GM12874 (cell line): ENCODE measurements at regions not wholly inside any gene's neighbourhood (a gene's known extent, or its start where the extent isn't known, plus 50 kb on each side); places are given as distances from the start of the nearest gene placed in this dataset.

Experiments
- TF ChIP-seq, protein P1 (sequence below): IDR thresholded peaks from 2 replicates; pipeline ENCODE4 v1.5.1; 2011; ENCODE audit warnings: low read depth, mild to moderate bottlenecking, control low read depth, low read length, moderate library complexity; ENCODE audit not compliant: insufficient read depth

DNA sequence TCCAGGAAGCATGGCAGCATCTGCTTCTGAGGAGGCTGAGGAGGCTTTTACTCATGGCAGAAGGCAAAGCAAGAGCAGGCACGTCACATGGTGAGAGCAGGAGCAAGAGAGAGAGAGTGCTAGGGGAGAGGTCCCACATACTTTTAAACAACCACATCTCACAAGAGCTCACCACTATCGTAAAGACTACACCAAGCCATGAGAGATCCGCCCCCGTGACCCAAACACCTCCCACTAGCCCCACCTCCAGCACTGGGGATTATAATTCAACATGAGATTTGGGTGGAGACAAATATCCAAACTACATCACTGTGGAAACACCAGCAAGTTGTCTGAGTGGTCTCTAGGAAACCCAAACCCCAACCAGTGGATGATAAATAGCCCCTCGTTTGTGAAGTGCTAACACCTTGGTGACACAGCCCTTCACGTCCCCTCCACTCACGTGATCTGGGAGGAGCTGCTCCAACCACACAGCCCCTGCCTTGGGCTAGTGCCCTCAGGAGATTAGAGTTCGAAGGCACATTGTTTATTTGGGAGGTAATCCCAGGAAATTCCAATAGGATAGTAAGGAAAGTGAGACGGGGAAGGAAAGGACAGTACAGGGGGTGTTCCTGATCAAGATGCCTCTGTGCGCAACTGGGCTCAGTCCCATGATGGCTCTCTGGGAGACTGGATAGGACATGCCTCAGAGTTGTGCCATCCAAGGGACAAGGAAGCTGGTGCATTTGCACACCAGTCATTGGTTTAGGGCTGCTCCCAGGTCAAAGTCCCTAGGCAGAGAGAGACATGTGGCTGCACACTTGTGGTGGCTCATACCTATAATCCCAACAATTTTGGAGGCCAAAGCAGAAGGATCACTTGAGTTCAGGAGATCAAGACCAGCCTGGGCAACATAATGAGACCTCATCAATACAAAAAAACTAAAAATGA, 80.6 kb upstream of the CTNNB1 start:
- TF ChIP-seq, protein P1, sequence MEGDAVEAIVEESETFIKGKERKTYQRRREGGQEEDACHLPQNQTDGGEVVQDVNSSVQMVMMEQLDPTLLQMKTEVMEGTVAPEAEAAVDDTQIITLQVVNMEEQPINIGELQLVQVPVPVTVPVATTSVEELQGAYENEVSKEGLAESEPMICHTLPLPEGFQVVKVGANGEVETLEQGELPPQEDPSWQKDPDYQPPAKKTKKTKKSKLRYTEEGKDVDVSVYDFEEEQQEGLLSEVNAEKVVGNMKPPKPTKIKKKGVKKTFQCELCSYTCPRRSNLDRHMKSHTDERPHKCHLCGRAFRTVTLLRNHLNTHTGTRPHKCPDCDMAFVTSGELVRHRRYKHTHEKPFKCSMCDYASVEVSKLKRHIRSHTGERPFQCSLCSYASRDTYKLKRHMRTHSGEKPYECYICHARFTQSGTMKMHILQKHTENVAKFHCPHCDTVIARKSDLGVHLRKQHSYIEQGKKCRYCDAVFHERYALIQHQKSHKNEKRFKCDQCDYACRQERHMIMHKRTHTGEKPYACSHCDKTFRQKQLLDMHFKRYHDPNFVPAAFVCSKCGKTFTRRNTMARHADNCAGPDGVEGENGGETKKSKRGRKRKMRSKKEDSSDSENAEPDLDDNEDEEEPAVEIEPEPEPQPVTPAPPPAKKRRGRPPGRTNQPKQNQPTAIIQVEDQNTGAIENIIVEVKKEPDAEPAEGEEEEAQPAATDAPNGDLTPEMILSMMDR = no peak

DNA sequence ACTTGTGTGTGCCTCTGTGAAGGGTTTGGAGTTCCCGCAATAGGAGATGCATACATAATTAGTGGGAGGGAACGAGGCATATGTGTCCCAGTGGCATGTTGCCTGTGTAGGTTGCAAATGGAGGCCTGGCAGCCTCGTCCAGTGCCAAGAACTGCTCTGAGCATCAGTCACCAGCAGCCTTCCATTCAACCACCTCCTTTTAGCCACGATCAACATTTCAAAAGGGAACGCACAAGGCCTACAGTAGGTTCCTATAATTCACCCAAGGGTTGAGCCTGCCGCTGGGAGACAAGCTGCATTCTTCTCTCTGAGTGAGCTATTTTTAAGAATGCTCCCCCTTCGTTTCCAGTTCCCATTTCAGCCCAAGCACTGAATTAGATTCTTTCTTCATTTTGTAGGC, 78.8 kb upstream of the CTNNB1 start:
- TF ChIP-seq, protein P1 = no peak

DNA sequence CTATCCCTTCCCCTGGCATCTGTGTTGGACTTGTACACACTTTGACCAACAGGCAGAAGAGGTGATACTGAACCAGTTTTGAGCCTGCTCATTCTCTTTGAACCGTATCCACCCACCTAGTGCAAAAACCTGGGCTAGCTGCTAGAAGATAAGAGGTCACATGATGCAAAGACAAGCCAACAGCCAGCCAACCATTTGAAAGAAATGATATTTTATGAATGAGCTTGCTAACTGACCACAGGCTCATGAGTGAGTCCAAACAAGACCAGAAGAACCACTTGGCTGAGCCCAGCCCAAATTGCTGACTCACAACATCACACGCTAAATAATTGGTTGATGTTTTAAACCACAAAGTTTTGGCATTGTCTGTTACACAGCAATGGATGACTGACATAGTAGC, 74.0 kb upstream of the CTNNB1 start:
- TF ChIP-seq, protein P1 = no peak

DNA sequence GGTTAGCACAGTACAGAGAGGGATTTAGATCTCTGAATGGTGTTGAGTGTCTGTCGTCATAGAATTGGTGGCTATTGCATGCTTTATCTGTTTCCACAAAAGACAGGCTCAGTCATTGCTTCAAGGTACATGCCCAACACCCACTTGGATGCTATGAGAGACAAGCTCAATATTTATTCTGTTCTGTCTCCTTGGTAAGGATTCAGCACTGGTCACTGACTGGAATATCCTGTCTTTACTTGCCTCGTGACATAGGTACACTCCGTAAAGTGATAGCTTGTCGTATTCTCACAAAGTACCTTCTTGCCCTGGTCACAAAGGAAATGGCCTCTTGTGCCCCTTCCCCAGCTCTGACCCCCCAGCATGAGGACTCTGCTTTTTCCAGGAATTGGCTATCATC, 72.8 kb upstream of the CTNNB1 start:
- TF ChIP-seq, protein P1 = no peak

DNA sequence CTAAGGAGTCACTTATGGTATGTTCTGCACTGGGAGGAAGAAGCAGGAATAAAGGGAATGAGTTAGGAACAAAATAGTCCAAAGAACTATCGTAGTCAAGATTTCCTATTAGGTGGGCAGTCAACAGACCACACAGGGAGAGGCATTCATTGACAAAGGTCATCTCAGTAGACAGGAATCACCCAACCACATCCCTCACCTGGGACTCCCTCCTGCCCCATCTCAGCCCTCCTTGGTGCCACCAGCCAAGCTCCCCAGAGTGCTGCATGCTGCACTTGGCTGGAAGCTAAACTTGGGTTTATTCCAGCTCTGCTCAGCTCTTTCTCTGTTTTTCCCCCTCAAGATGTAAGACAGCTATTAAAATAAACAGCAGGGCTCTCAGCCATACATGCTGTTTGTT, 72.3 kb upstream of the CTNNB1 start:
- TF ChIP-seq, protein P1 = no peak

- TF ChIP-seq, protein P1 = no peak
Measured at GRCh38 chr3:41127414-41127813, 71.9 kb upstream of the CTNNB1 start.

GRCh38 chr3:41129731-41130130, 69.6 kb upstream of the CTNNB1 start:
- TF ChIP-seq, protein P1 = no peak
